NK-92 (cell line): ENCODE measurements at regions not wholly inside any gene's neighbourhood (a gene's known extent, or its start where the extent isn't known, plus 50 kb on each side); places are given as distances from the start of the nearest gene placed in this dataset.
"Not testable (repeated sequence)": the region's sequence is repeated elsewhere in the genome, so short reads cannot be mapped to it uniquely, and the experiment has no call there.

ENCODE experiments used
- DNase-seq: peaks from one replicate; lab custom pipeline; 2025; ENCODE audit not compliant: unreplicated experiment; lab: John Stamatoyannopoulos, UW

GRCh38 chrX:45622042-45622423, 421.4 kb upstream of the DIPK2B start:
- DNase-seq: no peak

GRCh38 chrX:45621376-45622041, 420.8 kb upstream of the DIPK2B start:
- DNase-seq: no peak

- DNase-seq: no peak
Measured at GRCh38 chrX:45619290-45619689, 418.6 kb upstream of the DIPK2B start.

GRCh38 chrX:45615591-45615990, 414.9 kb upstream of the DIPK2B start:
- DNase-seq: not testable (repeated sequence)

- DNase-seq: no peak
Measured at GRCh38 chrX:45614853-45615252, 414.2 kb upstream of the DIPK2B start.

- DNase-seq: no peak
Measured at GRCh38 chrX:45602151-45602550, 401.5 kb upstream of the DIPK2B start.

- DNase-seq: no peak
Measured at GRCh38 chrX:45601052-45601451, 400.4 kb upstream of the DIPK2B start.

GRCh38 chrX:45598861-45599260, 398.2 kb upstream of the DIPK2B start:
- no peak for DNase-seq

- DNase-seq: no peak
Measured at GRCh38 chrX:45596188-45596808, 395.6 kb upstream of the DIPK2B start.

- no peak for DNase-seq
Measured at GRCh38 chrX:45592101-45592500, 391.4 kb upstream of the DIPK2B start.

- DNase-seq: no peak
Measured at GRCh38 chrX:45591650-45592049, 391.0 kb upstream of the DIPK2B start.

- no peak for DNase-seq
Measured at GRCh38 chrX:45584717-45585116, 384.0 kb upstream of the DIPK2B start.

- no peak for DNase-seq
Measured at GRCh38 chrX:45577361-45577760, 376.7 kb upstream of the DIPK2B start.

GRCh38 chrX:45571453-45571852, 370.8 kb upstream of the DIPK2B start:
- DNase-seq: no peak

- DNase-seq: no peak
Measured at GRCh38 chrX:45566456-45566855, 365.8 kb upstream of the DIPK2B start.

- DNase-seq: no peak
Measured at GRCh38 chrX:45557387-45557786, 356.7 kb upstream of the DIPK2B start.

GRCh38 chrX:45554736-45555135, 354.1 kb upstream of the DIPK2B start:
- DNase-seq: no peak

GRCh38 chrX:45553417-45553816, 352.7 kb upstream of the DIPK2B start:
- DNase-seq: no peak

- DNase-seq: not testable (repeated sequence)
Measured at GRCh38 chrX:45546697-45547096, 346.0 kb upstream of the DIPK2B start.

GRCh38 chrX:45540181-45540580, 339.5 kb upstream of the DIPK2B start:
- no peak for DNase-seq

GRCh38 chrX:45537936-45538335, 337.3 kb upstream of the DIPK2B start:
- DNase-seq: no peak

- DNase-seq: no peak
Measured at GRCh38 chrX:45527834-45528233, 327.2 kb upstream of the DIPK2B start.

GRCh38 chrX:45524805-45525204, 324.1 kb upstream of the DIPK2B start:
- no peak for DNase-seq
